AG04449 (cell line): ENCODE measurements at regions not wholly inside any gene's neighbourhood (a gene's known extent, or its start where the extent isn't known, plus 50 kb on each side); places are given as distances from the start of the nearest gene placed in this dataset.

ENCODE experiments used
- CTCF ChIA-PET: fragments of 350-600 bp; formaldehyde crosslinking; extraction: SDS; loops from one replicate; lab custom pipeline; 2021; ENCODE audit warnings: antibody characterized with exemption; lab: Yijun Ruan, JAX
- POLR2A ChIA-PET: fragments of 400-600, 350-600 bp; formaldehyde crosslinking; extraction: SDS; loops from one replicate; lab custom pipeline; 2020; ENCODE audit warnings: antibody characterized with exemption, inconsistent platforms; lab: Yijun Ruan, JAX
- DNase-seq: peaks from one replicate; pipeline ENCODE4 v3.0.0-alpha.2; 2010; ENCODE audit warnings: low read depth, low spot score
- H3K4me3 ChIP-seq: 2 replicates; pipeline ENCODE4 v1.5.1; 2011; ENCODE audit warnings: low read depth, mild to moderate bottlenecking, control low read depth, low read length
- TF ChIP-seq, protein P1 (sequence below): IDR thresholded peaks from one replicate; pipeline ENCODE4 v1.5.1; 2011; ENCODE audit warnings: mild to moderate bottlenecking, moderate library complexity, low read length, control low read depth, inconsistent platforms; ENCODE audit not compliant: insufficient read depth; ENCODE audit errors: missing control alignments

- no peak overlapping the region for H3K4me3 ChIP-seq
- DNase-seq, result no peak
- CTCF ChIA-PET, result no interaction called here
- POLR2A ChIA-PET, result no interaction called here
- TF ChIP-seq, protein P1, sequence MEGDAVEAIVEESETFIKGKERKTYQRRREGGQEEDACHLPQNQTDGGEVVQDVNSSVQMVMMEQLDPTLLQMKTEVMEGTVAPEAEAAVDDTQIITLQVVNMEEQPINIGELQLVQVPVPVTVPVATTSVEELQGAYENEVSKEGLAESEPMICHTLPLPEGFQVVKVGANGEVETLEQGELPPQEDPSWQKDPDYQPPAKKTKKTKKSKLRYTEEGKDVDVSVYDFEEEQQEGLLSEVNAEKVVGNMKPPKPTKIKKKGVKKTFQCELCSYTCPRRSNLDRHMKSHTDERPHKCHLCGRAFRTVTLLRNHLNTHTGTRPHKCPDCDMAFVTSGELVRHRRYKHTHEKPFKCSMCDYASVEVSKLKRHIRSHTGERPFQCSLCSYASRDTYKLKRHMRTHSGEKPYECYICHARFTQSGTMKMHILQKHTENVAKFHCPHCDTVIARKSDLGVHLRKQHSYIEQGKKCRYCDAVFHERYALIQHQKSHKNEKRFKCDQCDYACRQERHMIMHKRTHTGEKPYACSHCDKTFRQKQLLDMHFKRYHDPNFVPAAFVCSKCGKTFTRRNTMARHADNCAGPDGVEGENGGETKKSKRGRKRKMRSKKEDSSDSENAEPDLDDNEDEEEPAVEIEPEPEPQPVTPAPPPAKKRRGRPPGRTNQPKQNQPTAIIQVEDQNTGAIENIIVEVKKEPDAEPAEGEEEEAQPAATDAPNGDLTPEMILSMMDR, result no peak
Measured at GRCh38 chrX:121120690-121121605, 73.5 kb downstream of the GLUD2 start.

DNA sequence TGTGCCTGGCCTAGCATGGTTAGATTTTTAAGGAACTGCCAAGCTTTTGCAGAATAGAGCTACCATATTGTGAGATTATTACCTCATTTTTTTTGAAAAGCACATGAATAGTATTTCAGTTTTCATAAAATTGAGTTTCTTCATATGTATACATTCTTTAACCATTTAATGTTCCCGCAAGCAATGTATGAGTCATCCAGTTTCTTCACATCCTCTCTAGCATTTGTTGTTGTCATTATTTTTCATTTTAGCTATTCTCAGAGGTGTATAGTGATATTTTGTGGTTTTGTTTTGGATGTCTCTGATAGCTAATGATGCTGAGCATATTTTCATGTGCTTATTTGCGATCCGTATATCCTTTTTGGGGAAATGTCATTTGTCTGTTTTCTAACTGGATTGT is 74.9 kb downstream of the GLUD2 start:
- no peak for DNase-seq
- POLR2A ChIA-PET, result no interaction called here
- CTCF ChIA-PET, result no interaction called here
- no peak overlapping the region for H3K4me3 ChIP-seq
- TF ChIP-seq, protein P1, result no peak

DNA sequence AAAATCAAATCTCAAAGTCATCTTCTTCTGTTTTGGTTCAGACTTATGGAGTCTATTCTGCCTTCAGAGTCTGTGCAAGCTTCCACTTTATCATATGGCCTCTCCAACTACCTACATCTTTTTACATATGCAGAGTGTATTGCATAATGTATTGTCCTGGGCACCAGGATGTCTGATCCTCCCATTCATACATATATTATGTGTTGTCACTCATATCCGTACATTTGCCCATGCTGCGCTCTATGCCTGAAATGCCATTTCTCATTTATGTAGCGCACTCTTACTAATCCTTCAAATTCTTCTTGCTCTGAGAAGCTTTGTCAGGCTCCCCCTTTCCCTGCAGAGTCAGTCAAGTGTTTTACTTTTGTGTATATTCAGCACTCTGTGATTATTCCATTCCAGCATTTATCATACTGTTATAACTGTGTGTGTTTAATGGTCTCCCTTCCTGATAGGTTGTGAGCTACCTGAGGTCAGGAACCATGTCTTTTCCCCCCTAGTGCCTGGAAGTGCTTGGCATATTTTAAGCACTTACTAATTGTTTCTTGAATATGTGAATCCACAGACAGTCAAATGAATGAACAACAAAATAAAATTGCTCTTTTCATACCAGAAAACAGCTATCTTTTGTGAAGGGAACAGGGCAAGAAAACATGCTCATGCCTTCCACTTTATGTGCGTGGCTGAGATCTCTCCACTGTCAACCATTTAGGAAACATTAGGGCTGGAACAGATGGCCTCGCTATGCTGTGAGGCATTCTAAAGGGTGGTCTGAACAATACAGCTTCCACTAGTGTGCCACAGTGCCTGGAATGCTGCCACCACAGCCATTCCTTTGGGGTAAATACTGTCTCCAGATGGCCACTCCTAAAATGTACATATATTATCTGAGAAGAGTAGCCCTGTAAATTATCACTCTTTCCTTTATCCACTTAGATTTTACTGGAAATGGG is 81.8 kb downstream of the GLUD2 start:
- H3K4me3 ChIP-seq, result no peak overlapping the region
- POLR2A ChIA-PET, result no interaction called here
- no peak for DNase-seq
- CTCF ChIA-PET, result no interaction called here
- TF ChIP-seq, protein P1, result no peak

DNA sequence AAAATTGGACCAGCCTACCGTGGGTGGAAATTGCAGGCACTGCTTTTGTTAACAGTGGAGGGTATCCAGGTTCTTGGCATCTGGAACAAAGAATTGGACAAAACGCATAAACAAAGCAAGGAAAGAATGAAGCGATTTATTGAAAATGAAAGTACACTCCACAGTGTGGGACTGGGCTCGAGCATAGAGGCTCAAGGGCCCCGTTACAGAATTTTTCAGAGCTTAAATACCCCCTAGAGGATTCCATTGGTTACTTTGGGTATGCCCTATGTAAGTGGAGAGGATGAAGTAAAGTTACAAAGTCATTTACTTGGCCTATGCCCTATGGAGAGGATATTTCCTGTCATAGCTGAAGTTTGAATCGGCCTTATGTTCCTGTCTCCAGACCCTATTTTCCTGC is 85.3 kb downstream of the GLUD2 start:
- CTCF ChIA-PET, result no interaction called here

DNA sequence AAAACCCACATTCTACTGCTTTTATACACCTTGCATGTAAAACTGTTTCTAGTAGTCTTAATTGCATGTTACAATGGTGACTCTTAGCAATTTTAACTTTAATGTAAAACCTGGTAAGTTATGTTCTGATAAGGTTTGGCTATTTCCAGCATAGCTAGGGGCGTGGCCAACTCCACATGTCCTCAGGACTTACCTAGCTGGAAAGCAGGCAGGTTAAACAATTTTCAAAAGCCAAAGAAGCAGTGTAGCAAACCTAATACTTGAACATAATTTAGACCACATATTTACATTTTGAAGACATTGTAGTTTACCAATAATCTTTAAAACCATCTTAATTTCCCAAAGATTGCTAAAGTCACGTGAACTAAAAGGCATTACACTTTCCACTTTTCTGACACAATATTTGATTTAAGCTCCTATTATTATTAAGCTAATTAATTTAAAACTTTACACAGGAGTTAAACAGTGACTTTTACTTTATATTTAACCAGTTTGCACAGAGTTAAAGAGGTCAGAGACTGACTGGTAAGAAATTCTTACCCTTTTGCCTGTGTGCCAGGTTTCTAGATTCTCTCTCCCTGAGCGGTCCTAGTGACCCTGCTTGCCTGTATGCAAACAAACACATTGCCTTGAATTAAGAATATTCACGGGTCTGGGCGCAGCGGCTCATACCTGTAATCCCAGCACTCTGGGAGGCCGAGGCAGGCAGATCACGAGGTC is 88.2 kb downstream of the GLUD2 start:
- no peak for DNase-seq
- POLR2A ChIA-PET, result no interaction called here
- no peak overlapping the region for H3K4me3 ChIP-seq
- CTCF ChIA-PET, result no interaction called here
- TF ChIP-seq, protein P1, result no peak

More for the DNA sequence above, 85.3 kb downstream of the GLUD2 start:
- POLR2A ChIA-PET, result no interaction called here
- no peak overlapping the region for H3K4me3 ChIP-seq
- no peak for DNase-seq
- TF ChIP-seq, protein P1, result no peak
